CD14-positive monocyte (primary cell): ENCODE measurements at regions not wholly inside any gene's neighbourhood (a gene's known extent, or its start where the extent isn't known, plus 50 kb on each side); places are given as distances from the start of the nearest gene placed in this dataset.

Source experiments
- DNase-seq, 3 donors: peaks; one replicate each; pipeline ENCODE4 v3.0.0-alpha.2; 2011 to 2022
- H2AFZ ChIP-seq: 2 replicates; pipeline ENCODE4 v1.6.0; 2012; ENCODE audit warnings: mild to moderate bottlenecking, low read depth, low read length, inconsistent platforms; ENCODE audit not compliant: insufficient read depth, poor library complexity, severe bottlenecking
- H3K27ac ChIP-seq, 2 donors: 1 replicate in 1 of 2; 2 replicates in 1 of 2; pipeline ENCODE4 v1.5.1; 2012 to 2013; ENCODE audit warnings: low read length in 2 of 2, control low read depth in 1 of 2, inconsistent platforms in 1 of 2, low read depth in 1 of 2, mild to moderate bottlenecking in 1 of 2
- H3K27me3 ChIP-seq, 2 donors: one replicate each; pipeline versions ENCODE4 v1.6.0 to v1.6.1; 2011 to 2013; ENCODE audit warnings: low read length in 2 of 2; ENCODE audit not compliant: control insufficient read depth in 2 of 2, insufficient read depth in 2 of 2
- H3K36me3 ChIP-seq, 2 donors: replicated peaks in 1 of 2; 1 replicate in 1 of 2; 2 replicates in 1 of 2; pipeline versions ENCODE4 v1.5.1 to v1.6.1; 2012 to 2013; ENCODE audit warnings: low read length in 2 of 2, control low read depth in 1 of 2, inconsistent platforms in 1 of 2, mild to moderate bottlenecking in 1 of 2; ENCODE audit not compliant: insufficient read depth in 2 of 2, control insufficient read depth in 1 of 2
- H3K4me1 ChIP-seq, 2 donors: 1 replicate in 1 of 2; 2 replicates in 1 of 2; pipeline versions ENCODE4 v1.5.1 to v1.6.1; 2012 to 2013; ENCODE audit warnings: low read length in 2 of 2, control low read depth in 1 of 2, inconsistent platforms in 1 of 2, mild to moderate bottlenecking in 1 of 2, moderate library complexity in 1 of 2; ENCODE audit not compliant: insufficient read depth in 2 of 2, control insufficient read depth in 1 of 2
- H3K4me2 ChIP-seq: replicated peaks from 2 replicates; pipeline ENCODE3; 2012; ENCODE audit warnings: low read length, moderate library complexity, mild to moderate bottlenecking; ENCODE audit not compliant: poor library complexity, severe bottlenecking; ENCODE audit errors: extremely low read depth
- H3K4me3 ChIP-seq, 3 experiments: fragments of 200-600 bp in 1 of 3; sonication (generic) in 1 of 3; replicated peaks in 1 of 3; 1 replicate in 2 of 3; 2 replicates in 1 of 3; pipeline ENCODE4 v1.5.1; 2011 to 2013; ENCODE audit warnings: low read length in 3 of 3, mild to moderate bottlenecking in 3 of 3, control low read depth in 2 of 3, low read depth in 2 of 3, inconsistent platforms in 1 of 3, moderate library complexity in 1 of 3
- H3K79me2 ChIP-seq: 2 replicates; pipeline ENCODE4 v1.6.0; 2012; ENCODE audit warnings: mild to moderate bottlenecking, control low read depth, inconsistent platforms, low read length, moderate library complexity; ENCODE audit not compliant: insufficient read depth
- H3K9ac ChIP-seq: 2 replicates; pipeline ENCODE4 v1.6.0; 2017; ENCODE audit warnings: low read length, mild to moderate bottlenecking; ENCODE audit not compliant: insufficient read depth, poor library complexity, severe bottlenecking
- H3K9me3 ChIP-seq, 2 donors: replicated peaks in 1 of 2; 1 replicate in 1 of 2; 2 replicates in 1 of 2; pipeline versions ENCODE4 v1.5.1 to v1.6.1; 2012 to 2013; ENCODE audit warnings: low read length in 2 of 2, control low read depth in 1 of 2; ENCODE audit not compliant: control insufficient read depth in 1 of 2, insufficient read depth in 1 of 2
- H4K20me1 ChIP-seq: 2 replicates; pipeline ENCODE4 v1.6.0; 2012; ENCODE audit warnings: mild to moderate bottlenecking, low read length, control low read depth, moderate library complexity; ENCODE audit not compliant: insufficient read depth
- H3K27ac Mint-ChIP-seq, 7 donors: one replicate each; pipeline ENCODE4 v1.8.0; 2020; ENCODE audit warnings: mild to moderate bottlenecking in 7 of 7, mixed read lengths in 7 of 7, moderate library complexity in 6 of 7, inconsistent platforms in 2 of 7
- H3K27me3 Mint-ChIP-seq, 3 donors: one replicate each; pipeline ENCODE4 v1.8.0; 2021 to 2022; ENCODE audit warnings: low read depth in 3 of 3, mild to moderate bottlenecking in 3 of 3, mixed read lengths in 3 of 3, moderate library complexity in 3 of 3, inconsistent platforms in 1 of 3
- H3K36me3 Mint-ChIP-seq, 2 donors: one replicate each; pipeline ENCODE4 v1.8.0; 2020; ENCODE audit warnings: mixed read lengths in 2 of 2, inconsistent platforms in 1 of 2, mild to moderate bottlenecking in 1 of 2
- H3K4me1 Mint-ChIP-seq: one replicate; pipeline ENCODE4 v1.8.0; 2020; ENCODE audit warnings: mild to moderate bottlenecking, mixed read lengths
- H3K4me3 Mint-ChIP-seq, 2 donors: one replicate each; pipeline ENCODE4 v1.8.0; 2020; ENCODE audit warnings: mild to moderate bottlenecking in 2 of 2, mixed read lengths in 2 of 2, moderate library complexity in 1 of 2
- H3K9me3 Mint-ChIP-seq, 7 donors: one replicate each; pipeline ENCODE4 v1.8.0; 2020 to 2022; ENCODE audit warnings: mixed read lengths in 7 of 7, mild to moderate bottlenecking in 6 of 7, moderate library complexity in 6 of 7, inconsistent platforms in 2 of 7
- CTCF ChIP-seq: fragments of 200-600 bp; IDR thresholded peaks from one replicate; pipeline ENCODE4 v1.8.0; 2022; ENCODE audit warnings: antibody characterized with exemption, mild to moderate bottlenecking
- WGBS: methylation state at CpG from one replicate; pipeline ENCODE4 v1.1.5; 2013; ENCODE audit warnings: missing lambda C conversion rate; ENCODE audit not compliant: insufficient coverage; 5-methylcytosine and 5-hydroxymethylcytosine counted together
- intact Hi-C, 2 donors: fragments of 100-400 bp; cut with micrococcal nuclease; formaldehyde crosslinking; loops; one replicate each; pipeline versions ENCODE4 v1.15.0 to v1.15.1; 2023

DNA sequence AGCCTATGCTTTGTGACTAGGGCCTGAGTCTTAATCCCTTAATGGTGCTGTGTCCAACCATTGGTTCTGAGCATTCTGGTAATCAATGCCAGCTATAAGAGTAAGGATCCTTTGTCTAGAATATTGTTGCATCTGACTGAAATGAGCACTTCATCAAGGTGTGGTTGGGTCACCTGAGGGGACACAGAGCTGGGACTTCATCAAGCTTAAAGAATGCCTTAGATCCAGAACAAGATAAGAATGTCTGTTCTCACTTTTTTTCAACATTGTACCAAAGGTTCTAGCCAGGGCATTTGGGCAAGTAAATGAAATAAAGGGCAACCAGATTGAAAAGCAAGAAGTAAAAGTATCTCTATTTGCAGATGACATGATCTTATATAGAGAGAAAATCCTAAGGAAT is 280.4 kb downstream of the MTERF1 start:
- Mint-ChIP-seq H3K27ac (no peak overlapping the region), H3K4me3 (no peak overlapping the region), H3K36me3 (no peaks in the 10 kb centered on the region), H3K9me3 (peaks cover 0 to 2% (median 0%) of the 10 kb centered on the region in 7 donors), H3K4me1 (no peaks in the 10 kb centered on the region), H3K27me3 (peaks cover 2 to 3% (median 2%) of the 10 kb centered on the region in 3 donors)
- Histone ChIP-seq H4K20me1 (no peaks in the 10 kb centered on the region), H3K9ac (no peak overlapping the region), H3K27ac (no peak overlapping the region), H3K27me3 (no peaks in the 10 kb centered on the region), H2AFZ (no peak overlapping the region), H3K9me3 (no peaks in the 10 kb centered on the region), H3K36me3 (no peaks in the 10 kb centered on the region), H3K4me3 (no peak overlapping the region), H3K79me2 (no peaks in the 10 kb centered on the region), H3K4me1 (no peaks in the 10 kb centered on the region), H3K4me2 (no peak overlapping the region)
- DNase-seq, result no peak
- no peak for TF ChIP-seq CTCF
- intact Hi-C loops, result no loop called here

DNA sequence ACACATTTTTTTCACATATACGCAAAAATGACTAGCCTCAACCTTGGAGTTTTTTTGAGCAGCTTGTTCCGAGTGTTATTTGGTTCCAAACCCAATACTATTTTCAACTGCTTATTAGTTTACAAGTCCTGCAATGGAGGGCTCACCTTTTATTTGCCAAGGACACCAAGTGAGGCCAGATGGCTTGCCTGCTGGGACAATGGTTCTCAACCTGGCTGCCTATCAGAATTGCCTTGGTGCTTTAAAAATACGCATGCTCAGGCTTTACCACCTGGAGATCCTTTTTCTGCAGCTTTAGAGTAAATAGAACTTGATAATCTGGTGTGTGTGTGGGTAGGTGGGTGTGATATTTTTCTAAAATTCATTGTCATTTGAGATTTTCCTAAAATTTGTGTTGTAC is 276.8 kb downstream of the MTERF1 start:
- 90% methylated on average over 3 of the region's 3 CpGs for WGBS
- intact Hi-C loops, result no loop called here

More for the DNA sequence above, 276.8 kb downstream of the MTERF1 start:
- Mint-ChIP-seq H3K27me3 (peaks cover 2 to 7% (median 3%) of the 10 kb centered on the region in 3 donors), H3K4me1 (no peaks in the 10 kb centered on the region), H3K9me3 (no peaks in the 10 kb centered on the region), H3K27ac (no peak overlapping the region), H3K4me3 (no peak overlapping the region), H3K36me3 (no peaks in the 10 kb centered on the region)
- no peak overlapping the region for H3K9ac ChIP-seq
- H3K27me3 ChIP-seq, result no peaks in the 10 kb centered on the region
- no peak for DNase-seq
- TF ChIP-seq CTCF, result no peak
- H3K4me2 ChIP-seq, result no peak overlapping the region
- H3K4me3 ChIP-seq, result no peak overlapping the region
- no peak overlapping the region for H2AFZ ChIP-seq
- H3K4me1 ChIP-seq, result no peaks in the 10 kb centered on the region
- no peaks in the 10 kb centered on the region for H3K36me3 ChIP-seq
- no peaks in the 10 kb centered on the region for H3K79me2 ChIP-seq
- H4K20me1 ChIP-seq, result no peaks in the 10 kb centered on the region
- no peaks in the 10 kb centered on the region for H3K9me3 ChIP-seq
- no peak overlapping the region for H3K27ac ChIP-seq
